Endothelial cell (in vitro differentiated cells): ENCODE measurements at regions not wholly inside any gene's neighbourhood (a gene's known extent, or its start where the extent isn't known, plus 50 kb on each side); places are given as distances from the start of the nearest gene placed in this dataset.
"Not testable (repeated sequence)": the region's sequence is repeated elsewhere in the genome, so short reads cannot be mapped to it uniquely, and the experiment has no call there.

Experiments used
- DNase-seq: peaks from one replicate; pipeline ENCODE4 v3.0.0; 2021; ENCODE audit warnings: low spot score
- H3K27ac Mint-ChIP-seq: one replicate; pipeline ENCODE4 v1.8.0; 2021; ENCODE audit warnings: mixed read lengths, inconsistent platforms; ENCODE audit not compliant: unreplicated experiment
- H3K27me3 Mint-ChIP-seq: one replicate; pipeline ENCODE4 v1.8.0; 2021; ENCODE audit warnings: mild to moderate bottlenecking, moderate library complexity, mixed read lengths, inconsistent platforms; ENCODE audit not compliant: unreplicated experiment
- H3K36me3 Mint-ChIP-seq: one replicate; pipeline ENCODE4 v1.8.0; 2021; ENCODE audit warnings: mild to moderate bottlenecking, low read depth, mixed read lengths, inconsistent platforms; ENCODE audit not compliant: unreplicated experiment
- H3K4me1 Mint-ChIP-seq: one replicate; pipeline ENCODE4 v1.8.0; 2021; ENCODE audit warnings: mild to moderate bottlenecking, mixed read lengths, inconsistent platforms; ENCODE audit not compliant: unreplicated experiment
- H3K4me3 Mint-ChIP-seq: one replicate; pipeline ENCODE4 v1.8.0; 2021; ENCODE audit warnings: mild to moderate bottlenecking, mixed read lengths, inconsistent platforms; ENCODE audit not compliant: unreplicated experiment
- H3K9me3 Mint-ChIP-seq: one replicate; pipeline ENCODE4 v1.8.0; 2021; ENCODE audit warnings: mixed read lengths, inconsistent platforms; ENCODE audit not compliant: unreplicated experiment
- CTCF ChIP-seq: fragments of 200-600 bp; sonication (generic); IDR thresholded peaks from one replicate; pipeline ENCODE4 v1.5.0; 2021; ENCODE audit warnings: antibody characterized with exemption; ENCODE audit not compliant: unreplicated experiment

DNA sequence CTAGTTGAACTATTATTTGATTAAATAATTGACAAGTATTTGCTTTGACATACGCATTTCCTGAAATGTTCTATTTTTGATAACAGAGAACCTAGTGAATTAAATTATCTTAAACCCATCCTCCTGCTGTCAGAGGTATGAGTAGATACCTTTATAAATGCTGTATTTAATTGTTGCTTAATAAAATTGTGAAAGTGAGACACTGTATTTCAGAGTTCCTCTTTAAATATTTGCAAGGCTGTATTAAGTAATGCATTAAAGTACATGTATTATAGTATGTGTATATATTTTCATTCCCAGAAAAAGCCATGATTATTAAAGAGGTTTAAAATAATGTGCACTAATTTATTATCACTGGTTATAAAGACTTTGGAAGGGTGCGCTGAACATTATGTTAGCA lies 483.8 kb downstream of the TFAP2B start:
- H3K4me1 Mint-ChIP-seq, result no peaks in the 10 kb centered on the region
- no peak for DNase-seq
- H3K4me3 Mint-ChIP-seq, result no peak overlapping the region
- H3K27ac Mint-ChIP-seq, result no peak overlapping the region
- no peak for TF ChIP-seq CTCF
- H3K9me3 Mint-ChIP-seq, result no peaks in the 10 kb centered on the region
- H3K27me3 Mint-ChIP-seq, result no peaks in the 10 kb centered on the region
- no peaks in the 10 kb centered on the region for H3K36me3 Mint-ChIP-seq

DNA sequence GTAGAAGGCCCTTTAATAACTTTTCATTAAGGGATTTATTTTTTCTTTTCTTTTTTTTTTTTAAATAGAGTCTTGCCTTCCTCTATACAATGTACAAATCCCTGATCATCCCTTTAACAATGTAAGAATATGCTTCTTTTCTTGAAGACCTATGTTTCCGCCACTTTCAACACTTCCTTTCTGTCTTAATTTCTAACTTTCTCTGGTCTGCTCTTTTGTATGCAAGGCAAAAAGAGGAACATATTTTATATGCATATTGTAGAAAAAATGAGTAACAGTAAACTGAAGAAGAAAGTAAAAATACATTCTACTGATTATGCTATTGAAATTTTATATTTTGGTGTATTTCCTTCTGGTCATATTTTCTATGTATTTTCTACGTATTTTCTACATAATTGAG lies 484.7 kb downstream of the TFAP2B start:
- no peak for TF ChIP-seq CTCF
- no peaks in the 10 kb centered on the region for H3K9me3 Mint-ChIP-seq
- no peaks in the 10 kb centered on the region for H3K36me3 Mint-ChIP-seq
- no peak for DNase-seq
- no peak overlapping the region for H3K4me3 Mint-ChIP-seq
- H3K27ac Mint-ChIP-seq, result no peak overlapping the region
- H3K27me3 Mint-ChIP-seq, result no peaks in the 10 kb centered on the region
- H3K4me1 Mint-ChIP-seq, result no peaks in the 10 kb centered on the region

DNA sequence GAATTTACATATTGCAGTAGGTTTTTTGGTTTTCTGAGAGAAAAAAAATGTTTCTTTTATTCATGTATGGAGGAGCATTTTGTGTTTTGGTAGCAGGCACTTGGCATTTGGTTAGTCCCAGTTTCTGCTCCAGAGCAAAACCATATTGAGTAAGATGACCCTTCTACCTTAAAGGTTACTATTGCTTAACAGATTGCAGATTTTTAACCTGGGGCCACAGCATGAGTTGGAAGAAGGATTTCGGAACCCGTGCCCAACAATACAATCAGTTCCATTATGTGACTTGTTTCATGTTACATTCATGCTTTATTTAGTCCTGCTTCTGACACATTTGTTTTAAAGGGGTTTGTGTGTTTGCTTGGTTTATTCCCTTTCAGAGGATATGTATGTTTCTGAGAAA lies 496.3 kb downstream of the TFAP2B start:
- no peak for DNase-seq
- Mint-ChIP-seq H3K27ac (no peak overlapping the region), H3K27me3 (peaks cover 1% of the 10 kb centered on the region), H3K36me3 (no peaks in the 10 kb centered on the region), H3K4me3 (no peak overlapping the region), H3K4me1 (no peaks in the 10 kb centered on the region), H3K9me3 (no peaks in the 10 kb centered on the region)
- TF ChIP-seq CTCF, result no peak

DNA sequence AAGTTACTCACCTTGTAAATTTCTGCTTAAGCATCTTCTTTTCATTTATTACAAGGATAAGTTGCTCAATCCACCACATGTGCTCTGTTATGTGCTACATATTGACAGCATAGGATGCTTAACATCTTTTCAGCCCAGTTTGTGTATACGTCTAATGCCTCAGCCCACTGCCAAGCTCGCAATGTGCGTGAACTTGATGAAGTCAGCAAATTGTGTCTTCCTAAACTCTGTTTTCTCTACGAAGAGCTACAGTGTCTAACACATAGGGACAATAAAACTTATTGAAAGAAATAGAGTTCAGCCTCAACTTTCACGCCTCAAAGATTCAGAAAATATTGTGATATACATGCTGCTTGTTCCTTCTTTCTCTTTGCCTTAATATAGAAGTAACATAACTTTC lies 500.0 kb downstream of the TFAP2B start:
- no peaks in the 10 kb centered on the region for H3K9me3 Mint-ChIP-seq
- H3K27me3 Mint-ChIP-seq, result no peaks in the 10 kb centered on the region
- no peaks in the 10 kb centered on the region for H3K4me1 Mint-ChIP-seq
- no peak for TF ChIP-seq CTCF
- H3K27ac Mint-ChIP-seq, result no peak overlapping the region
- H3K4me3 Mint-ChIP-seq, result no peak overlapping the region
- no peak for DNase-seq
- no peaks in the 10 kb centered on the region for H3K36me3 Mint-ChIP-seq

DNA sequence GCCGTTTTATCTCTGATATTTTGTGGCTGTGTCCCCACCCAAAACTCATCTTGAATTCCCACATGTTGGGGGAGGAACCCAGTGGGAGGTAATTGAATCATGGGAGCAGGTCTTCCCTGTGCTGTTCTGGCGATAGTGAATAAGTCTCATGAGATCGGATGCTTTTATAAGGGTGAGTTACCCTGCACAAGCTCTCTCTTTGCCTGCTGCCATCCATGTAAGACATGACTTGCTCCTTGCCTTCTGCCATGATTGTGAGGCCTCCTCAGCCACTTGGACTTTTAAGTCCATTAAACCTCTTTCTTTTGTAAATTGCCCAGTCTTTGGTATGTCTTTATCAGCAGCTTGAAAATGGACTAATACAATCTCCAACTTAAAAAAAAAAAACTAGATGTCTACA lies 502.8 kb downstream of the TFAP2B start:
- H3K36me3 Mint-ChIP-seq, H3K4me3 Mint-ChIP-seq, H3K27me3 Mint-ChIP-seq, DNase-seq, H3K9me3 Mint-ChIP-seq, H3K27ac Mint-ChIP-seq, H3K4me1 Mint-ChIP-seq: not testable (repeated sequence)

DNA sequence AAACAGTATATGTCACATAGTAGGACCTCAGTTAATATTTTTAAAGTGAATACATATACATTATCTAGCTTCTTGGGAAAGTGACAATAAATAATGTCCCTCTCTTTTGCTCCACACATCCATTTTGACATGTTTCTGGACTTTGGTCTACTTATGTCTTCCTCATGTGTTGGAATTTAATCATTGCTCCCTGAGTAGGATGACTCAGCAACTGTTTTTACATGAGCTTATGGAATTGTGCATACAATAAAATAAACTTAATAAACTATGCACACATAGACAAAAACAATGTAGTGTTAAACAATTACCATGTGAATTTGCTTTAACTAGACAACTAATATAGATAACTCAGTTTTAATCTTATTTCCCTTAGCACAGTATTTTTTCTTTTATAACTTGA lies 503.8 kb downstream of the TFAP2B start:
- H3K36me3 Mint-ChIP-seq, result no peaks in the 10 kb centered on the region
- H3K4me3 Mint-ChIP-seq, result no peak overlapping the region
- no peaks in the 10 kb centered on the region for H3K27me3 Mint-ChIP-seq
- H3K9me3 Mint-ChIP-seq, result no peaks in the 10 kb centered on the region
- DNase-seq, result no peak
- H3K27ac Mint-ChIP-seq, result no peak overlapping the region
- no peaks in the 10 kb centered on the region for H3K4me1 Mint-ChIP-seq
- no peak for TF ChIP-seq CTCF
